Body of pancreas (tissue), 4 donors: ENCODE measurements at regions not wholly inside any gene's neighbourhood (a gene's known extent, or its start where the extent isn't known, plus 50 kb on each side); places are given as distances from the start of the nearest gene placed in this dataset.

Experiments used
- ATAC-seq: fragments of 150-250 bp; one replicate; pipeline ENCODE4 v1.9.1; 2016
- DNase-seq, 4 donors: peaks; one replicate each; pipeline ENCODE4 v3.0.0-alpha.2; 2019
- H3K27ac ChIP-seq, 4 donors: fragments of 200-600 bp; sonication (generic); 1 replicate in 3 of 4; 2 replicates in 1 of 4; pipeline versions ENCODE4 v1.5.1 to v1.6.1; 2016 to 2019; ENCODE audit warnings: mild to moderate bottlenecking in 1 of 4, mixed read lengths in 1 of 4, moderate library complexity in 1 of 4
- H3K27me3 ChIP-seq, 2 donors: fragments of 200-600 bp; sonication (generic); one replicate each; pipeline ENCODE4 v1.6.0; 2016; ENCODE audit warnings: mild to moderate bottlenecking in 1 of 2
- H3K36me3 ChIP-seq, 2 donors: fragments of 200-600 bp; sonication (generic); replicated peaks in 1 of 2; 2 replicates each; pipeline ENCODE4 v1.5.1; 2016; ENCODE audit warnings: low read depth in 2 of 2; ENCODE audit not compliant: insufficient read depth in 1 of 2
- H3K4me1 ChIP-seq: fragments of 200-600 bp; sonication (generic); one replicate; pipeline ENCODE4 v1.6.0; 2016
- H3K4me3 ChIP-seq, 2 donors: fragments of 200-600 bp; sonication (generic); 1 replicate in 1 of 2; 2 replicates in 1 of 2; pipeline ENCODE4 v1.5.1; 2016 to 2019
- H3K9me3 ChIP-seq, 3 donors: fragments of 200-600 bp; sonication (generic); 1 replicate in 2 of 3; 2 replicates in 1 of 3; pipeline ENCODE4 v1.5.1; 2016
- POLR2A ChIP-seq, 3 donors: fragments of 450-650 bp; IDR thresholded peaks; one replicate each; pipeline ENCODE4 v1.6.1; 2016; ENCODE audit warnings: antibody characterized with exemption in 3 of 3, mild to moderate bottlenecking in 2 of 3
- WGBS, 2 donors: methylation state at CpG; one replicate each; pipeline ENCODE4 v1.1.5; 2017; 5-methylcytosine and 5-hydroxymethylcytosine counted together
- intact Hi-C: fragments of 100-400 bp; cut with DNase I; formaldehyde crosslinking; loops from one replicate; pipeline ENCODE4 v1.15.1; 2023
- TF ChIP-seq, protein P1 (sequence below), 7 experiments: fragments of 450-650 bp in 4 of 7; fragments of 200-600 bp in 3 of 7; sonication (generic) in 3 of 7; IDR thresholded peaks; one replicate each; pipeline ENCODE4 v1.5.1; 2016 to 2019; ENCODE audit warnings: antibody characterized with exemption in 7 of 7

GRCh38 chr4:175542786-175543185, 269.3 kb downstream of the GPM6A start:
- intact Hi-C loops = no loop called here
- DNase-seq (no peak), ATAC-seq (no peak)
- no peaks in the 10 kb centered on the region for H3K36me3 ChIP-seq
- no peak overlapping the region for H3K4me3 ChIP-seq
- no peak for TF ChIP-seq POLR2A (IDR thresholded peaks at IDR 0.05)
- TF ChIP-seq, protein P1, sequence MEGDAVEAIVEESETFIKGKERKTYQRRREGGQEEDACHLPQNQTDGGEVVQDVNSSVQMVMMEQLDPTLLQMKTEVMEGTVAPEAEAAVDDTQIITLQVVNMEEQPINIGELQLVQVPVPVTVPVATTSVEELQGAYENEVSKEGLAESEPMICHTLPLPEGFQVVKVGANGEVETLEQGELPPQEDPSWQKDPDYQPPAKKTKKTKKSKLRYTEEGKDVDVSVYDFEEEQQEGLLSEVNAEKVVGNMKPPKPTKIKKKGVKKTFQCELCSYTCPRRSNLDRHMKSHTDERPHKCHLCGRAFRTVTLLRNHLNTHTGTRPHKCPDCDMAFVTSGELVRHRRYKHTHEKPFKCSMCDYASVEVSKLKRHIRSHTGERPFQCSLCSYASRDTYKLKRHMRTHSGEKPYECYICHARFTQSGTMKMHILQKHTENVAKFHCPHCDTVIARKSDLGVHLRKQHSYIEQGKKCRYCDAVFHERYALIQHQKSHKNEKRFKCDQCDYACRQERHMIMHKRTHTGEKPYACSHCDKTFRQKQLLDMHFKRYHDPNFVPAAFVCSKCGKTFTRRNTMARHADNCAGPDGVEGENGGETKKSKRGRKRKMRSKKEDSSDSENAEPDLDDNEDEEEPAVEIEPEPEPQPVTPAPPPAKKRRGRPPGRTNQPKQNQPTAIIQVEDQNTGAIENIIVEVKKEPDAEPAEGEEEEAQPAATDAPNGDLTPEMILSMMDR (IDR thresholded peaks at IDR 0.05) = no peak
- WGBS, 2 donors = 78 to 83% methylated on average over 1 of the region's 1 CpG
- H3K27me3 ChIP-seq = no peaks in the 10 kb centered on the region
- H3K4me1 ChIP-seq = no peaks in the 10 kb centered on the region
- no peak overlapping the region for H3K27ac ChIP-seq
- no peaks in the 10 kb centered on the region for H3K9me3 ChIP-seq

- DNase-seq = no peak
Measured at GRCh38 chr4:175559126-175559525, 252.9 kb downstream of the GPM6A start.

DNA sequence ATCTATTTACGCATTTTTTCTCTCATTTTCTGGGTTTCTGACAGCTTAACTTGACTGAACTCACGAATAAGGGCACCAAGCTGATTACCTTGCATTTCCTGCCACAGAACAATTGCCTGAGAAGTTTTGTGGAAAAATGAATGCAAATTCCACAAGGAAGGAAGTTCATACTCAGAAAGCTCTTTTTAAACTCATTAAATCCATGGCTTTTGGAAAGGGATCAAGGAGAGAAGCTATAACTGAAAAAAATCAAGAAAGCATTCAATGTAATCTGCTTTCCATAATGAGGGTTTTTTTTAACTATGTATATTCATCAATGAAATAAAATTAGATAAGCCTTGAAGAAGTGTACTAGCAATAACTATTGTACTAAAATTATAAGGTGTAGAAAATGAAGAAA, 252.5 kb downstream of the GPM6A start:
- ATAC-seq = no peak
- WGBS, 2 donors = 32 to 41% methylated on average over 2 of the region's 2 CpGs
- intact Hi-C loops = no loop called here

More at GRCh38 chr4:175559126-175559525, 252.9 kb downstream of the GPM6A start:
- no peaks in the 10 kb centered on the region for H3K9me3 ChIP-seq
- 29 to 48% methylated on average over 6 of the region's 6 CpGs for WGBS, 2 donors
- no peaks in the 10 kb centered on the region for H3K4me1 ChIP-seq
- H3K27me3 ChIP-seq = no peaks in the 10 kb centered on the region
- no peak for ATAC-seq
- intact Hi-C loops = no loop called here
- TF ChIP-seq POLR2A (IDR thresholded peaks at IDR 0.05) = no peak
- TF ChIP-seq, protein P1 (IDR thresholded peaks at IDR 0.05) = no peak
- no peak overlapping the region for H3K4me3 ChIP-seq
- no peaks in the 10 kb centered on the region for H3K36me3 ChIP-seq
- no peak overlapping the region for H3K27ac ChIP-seq

GRCh38 chr4:175560604-175561003, 251.5 kb downstream of the GPM6A start:
- no peak overlapping the region for H3K27ac ChIP-seq
- WGBS, 2 donors = 6 to 16% methylated on average over 1 of the region's 1 CpG
- H3K27me3 ChIP-seq = no peaks in the 10 kb centered on the region
- no peak overlapping the region for H3K4me3 ChIP-seq
- H3K9me3 ChIP-seq = no peaks in the 10 kb centered on the region
- no peaks in the 10 kb centered on the region for H3K4me1 ChIP-seq
- peak; percentile 38 for ATAC-seq
- no peaks in the 10 kb centered on the region for H3K36me3 ChIP-seq
- intact Hi-C loops = no loop called here
- TF ChIP-seq, protein P1 (IDR thresholded peaks at IDR 0.05) = peak in 6 of 7 experiments; percentile 12 to 53 (median 32)
- no peak for TF ChIP-seq POLR2A (IDR thresholded peaks at IDR 0.05)
- no peak for DNase-seq

More for the DNA sequence above, 252.5 kb downstream of the GPM6A start:
- H3K27me3 ChIP-seq = no peaks in the 10 kb centered on the region
- no peak overlapping the region for H3K4me3 ChIP-seq
- no peak for TF ChIP-seq POLR2A (IDR thresholded peaks at IDR 0.05)
- TF ChIP-seq, protein P1 (IDR thresholded peaks at IDR 0.05) = no peak
- no peaks in the 10 kb centered on the region for H3K9me3 ChIP-seq
- H3K36me3 ChIP-seq = no peaks in the 10 kb centered on the region
- H3K4me1 ChIP-seq = no peaks in the 10 kb centered on the region
- DNase-seq = no peak
- no peak overlapping the region for H3K27ac ChIP-seq

GRCh38 chr4:175561696-175562095, 250.4 kb downstream of the GPM6A start:
- Histone ChIP-seq H3K36me3 (no peaks in the 10 kb centered on the region), H3K27ac (no peak overlapping the region), H3K4me1 (no peaks in the 10 kb centered on the region), H3K27me3 (no peaks in the 10 kb centered on the region), H3K9me3 (no peaks in the 10 kb centered on the region), H3K4me3 (no peak overlapping the region)
- ATAC-seq = no peak
- intact Hi-C loops = no loop called here
- TF ChIP-seq, protein P1 (IDR thresholded peaks at IDR 0.05) = no peak
- TF ChIP-seq POLR2A (IDR thresholded peaks at IDR 0.05) = no peak
- DNase-seq = no peak
- 61 to 62% methylated on average over 1 of the region's 1 CpG for WGBS, 2 donors
